Hepatocyte (in vitro differentiated cells): ENCODE measurements at regions not wholly inside any gene's neighbourhood (a gene's known extent, or its start where the extent isn't known, plus 50 kb on each side); places are given as distances from the start of the nearest gene placed in this dataset.
"Not testable (repeated sequence)": the region's sequence is repeated elsewhere in the genome, so short reads cannot be mapped to it uniquely, and the experiment has no call there.

Experiments
- DNase-seq: peaks from one replicate; pipeline ENCODE4 v3.0.0-alpha.2; 2016; ENCODE audit warnings: low spot score
- H2AFZ ChIP-seq: fragments of 200-600 bp; sonication (generic); 2 replicates; pipeline ENCODE4 v1.6.0; 2016; ENCODE audit warnings: antibody characterized with exemption, mild to moderate bottlenecking
- H3K27ac ChIP-seq: fragments of 200-600 bp; sonication (generic); 2 replicates; pipeline ENCODE4 v1.5.1; 2016; ENCODE audit warnings: mild to moderate bottlenecking
- H3K27me3 ChIP-seq: fragments of 200-600 bp; sonication (generic); 2 replicates; pipeline ENCODE4 v1.6.1; 2016
- H3K36me3 ChIP-seq: fragments of 200-600 bp; sonication (generic); replicated peaks from 2 replicates; pipeline ENCODE4 v1.5.1; 2016; ENCODE audit warnings: low read depth; ENCODE audit not compliant: insufficient read depth
- H3K4me1 ChIP-seq: fragments of 200-600 bp; sonication (generic); 2 replicates; pipeline ENCODE4 v1.5.1; 2016; ENCODE audit warnings: mild to moderate bottlenecking, moderate library complexity; ENCODE audit not compliant: insufficient read depth
- H3K4me2 ChIP-seq: fragments of 200-600 bp; sonication (generic); 2 replicates; pipeline ENCODE4 v1.6.0; 2016
- H3K4me3 ChIP-seq: fragments of 200-600 bp; sonication (generic); 2 replicates; pipeline ENCODE4 v1.5.1; 2016; ENCODE audit warnings: mild to moderate bottlenecking
- H3K79me2 ChIP-seq: fragments of 200-600 bp; sonication (generic); 2 replicates; pipeline ENCODE4 v1.6.0; 2017; ENCODE audit warnings: mild to moderate bottlenecking
- H3K9me2 ChIP-seq: fragments of 200-600 bp; sonication (generic); replicated peaks from 2 replicates; pipeline ENCODE4 v1.6.0; 2017; ENCODE audit warnings: mild to moderate bottlenecking; ENCODE audit not compliant: insufficient read depth
- H3K9me3 ChIP-seq: fragments of 200-600 bp; sonication (generic); 2 replicates; pipeline ENCODE4 v1.5.1; 2016; ENCODE audit warnings: low read depth, mild to moderate bottlenecking
- H4K20me1 ChIP-seq: fragments of 200-600 bp; sonication (generic); 2 replicates; pipeline ENCODE4 v1.6.0; 2016; ENCODE audit warnings: mild to moderate bottlenecking; ENCODE audit not compliant: insufficient read depth, poor library complexity, severe bottlenecking
- CTCF ChIP-seq: fragments of 200-600 bp; sonication (generic); IDR thresholded peaks from 2 replicates; pipeline ENCODE4 v1.5.1; 2016; ENCODE audit warnings: antibody characterized with exemption, mild to moderate bottlenecking; ENCODE audit not compliant: poor library complexity
- EZH2 ChIP-seq: fragments of 200-600 bp; sonication (generic); IDR thresholded peaks from 2 replicates; pipeline ENCODE4 v1.6.1; 2016; ENCODE audit warnings: antibody characterized with exemption, mild to moderate bottlenecking, borderline replicate concordance
- EZH2phosphoT487 ChIP-seq: fragments of 200-600 bp; sonication (generic); IDR thresholded peaks from one replicate; pipeline ENCODE4 v1.6.1; 2018; ENCODE audit warnings: antibody characterized with exemption, mild to moderate bottlenecking, low read depth, moderate library complexity; ENCODE audit not compliant: unreplicated experiment, severe bottlenecking
- WGBS: methylation state at CpG from one replicate; pipeline ENCODE4 v1.1.6; 2016; ENCODE audit warnings: low lambda C conversion rate; ENCODE audit errors: missing lambda C conversion rate; 5-methylcytosine and 5-hydroxymethylcytosine counted together

- Histone ChIP-seq H3K9me2 (no peaks in the 10 kb centered on the region), H3K27me3 (no peaks in the 10 kb centered on the region), H3K79me2 (no peaks in the 10 kb centered on the region), H3K4me3 (no peak overlapping the region), H3K4me2 (no peak overlapping the region), H3K9me3 (no peaks in the 10 kb centered on the region), H2AFZ (no peak overlapping the region), H3K36me3 (no peaks in the 10 kb centered on the region), H4K20me1 (no peaks in the 10 kb centered on the region), H3K4me1 (peaks cover 16% of the 10 kb centered on the region), H3K27ac (no peak overlapping the region)
- no peak for DNase-seq
- 77% methylated on average over 2 of the region's 2 CpGs for WGBS
- no peak for TF ChIP-seq CTCF
- no peak for TF ChIP-seq EZH2phosphoT487
- TF ChIP-seq EZH2 = no peak
Measured at GRCh38 chr10:118874171-118874570, 119.4 kb upstream of the CACUL1 start.

GRCh38 chr10:118875087-118875486, 120.3 kb upstream of the CACUL1 start:
- Histone ChIP-seq H3K4me1 (peaks cover 15% of the 10 kb centered on the region), H4K20me1 (no peaks in the 10 kb centered on the region), H3K79me2 (no peaks in the 10 kb centered on the region), H2AFZ (no peak overlapping the region), H3K4me3 (no peak overlapping the region), H3K27ac (no peak overlapping the region), H3K36me3 (no peaks in the 10 kb centered on the region), H3K9me3 (no peaks in the 10 kb centered on the region), H3K4me2 (no peak overlapping the region), H3K27me3 (no peaks in the 10 kb centered on the region), H3K9me2 (no peaks in the 10 kb centered on the region)
- DNase-seq = no peak
- TF ChIP-seq CTCF (no peak), EZH2 (no peak), EZH2phosphoT487 (no peak)
- 71% methylated on average over 1 of the region's 1 CpG for WGBS

GRCh38 chr10:118882741-118883140, 128.0 kb upstream of the CACUL1 start:
- no peak overlapping the region for H3K4me3 ChIP-seq
- no peaks in the 10 kb centered on the region for H3K36me3 ChIP-seq
- H3K27me3 ChIP-seq = no peaks in the 10 kb centered on the region
- H3K9me2 ChIP-seq = no peaks in the 10 kb centered on the region
- no peaks in the 10 kb centered on the region for H3K9me3 ChIP-seq
- no peak overlapping the region for H2AFZ ChIP-seq
- TF ChIP-seq EZH2phosphoT487 = no peak
- no peak for TF ChIP-seq EZH2
- TF ChIP-seq CTCF = no peak
- H4K20me1 ChIP-seq = no peaks in the 10 kb centered on the region
- 91% methylated on average over 2 of the region's 2 CpGs for WGBS
- H3K4me2 ChIP-seq = no peak overlapping the region
- DNase-seq = no peak
- no peaks in the 10 kb centered on the region for H3K4me1 ChIP-seq
- no peaks in the 10 kb centered on the region for H3K79me2 ChIP-seq
- H3K27ac ChIP-seq = no peak overlapping the region

- H3K27ac ChIP-seq = no peak overlapping the region
- H3K9me3 ChIP-seq = no peaks in the 10 kb centered on the region
- no peaks in the 10 kb centered on the region for H3K79me2 ChIP-seq
- no peak overlapping the region for H3K4me3 ChIP-seq
- no peaks in the 10 kb centered on the region for H3K9me2 ChIP-seq
- H4K20me1 ChIP-seq = no peaks in the 10 kb centered on the region
- no peak overlapping the region for H3K4me2 ChIP-seq
- no peak for DNase-seq
- no peak for TF ChIP-seq CTCF
- no peak for TF ChIP-seq EZH2phosphoT487
- no peak for TF ChIP-seq EZH2
- no peaks in the 10 kb centered on the region for H3K4me1 ChIP-seq
- WGBS = 39% methylated on average over 1 of the region's 1 CpG
- no peaks in the 10 kb centered on the region for H3K36me3 ChIP-seq
- no peaks in the 10 kb centered on the region for H3K27me3 ChIP-seq
- no peak overlapping the region for H2AFZ ChIP-seq
Measured at GRCh38 chr10:118892255-118892654, 137.3 kb upstream of the NANOS1 start.

GRCh38 chr10:118894891-118895290, 134.6 kb upstream of the NANOS1 start:
- not testable (repeated sequence) for H3K27ac ChIP-seq, H2AFZ ChIP-seq, H3K4me1 ChIP-seq, H3K4me2 ChIP-seq, H3K9me2 ChIP-seq, H4K20me1 ChIP-seq, H3K4me3 ChIP-seq, H3K27me3 ChIP-seq, DNase-seq, H3K36me3 ChIP-seq, H3K79me2 ChIP-seq, H3K9me3 ChIP-seq
- WGBS = 92% methylated on average over 13 of the region's 25 CpGs
